CD4-positive, alpha-beta T cell treated with Interferon gamma for 1 hour (primary cell): ENCODE measurements at regions not wholly inside any gene's neighbourhood (a gene's known extent, or its start where the extent isn't known, plus 50 kb on each side); places are given as distances from the start of the nearest gene placed in this dataset.

Experiments used
- DNase-seq: peaks from one replicate; pipeline ENCODE4 v3.0.0-alpha.2; 2020

- no peak for DNase-seq
Observed at GRCh38 chr2:144211065-144211464, 308.9 kb downstream of the ZEB2 start.

- DNase-seq, result no peak
Observed at GRCh38 chr2:144210076-144210475, 309.8 kb downstream of the ZEB2 start.

GRCh38 chr2:144208924-144209323, 311.0 kb downstream of the ZEB2 start:
- no peak for DNase-seq

- no peak for DNase-seq
Observed at GRCh38 chr2:144206019-144206418, 313.9 kb downstream of the ZEB2 start.

- DNase-seq, result no peak
Observed at GRCh38 chr2:144201868-144202468, 318.0 kb downstream of the ZEB2 start.

- no peak for DNase-seq
Observed at GRCh38 chr2:144201126-144201525, 318.8 kb downstream of the ZEB2 start.

GRCh38 chr2:144198116-144198515, 321.8 kb downstream of the ZEB2 start:
- no peak for DNase-seq

- DNase-seq, result no peak
Observed at GRCh38 chr2:144194326-144195071, 325.4 kb downstream of the ZEB2 start.

GRCh38 chr2:144190908-144191605, 328.9 kb downstream of the ZEB2 start:
- no peak for DNase-seq

GRCh38 chr2:144183727-144184126, 336.2 kb downstream of the ZEB2 start:
- DNase-seq, result peak; percentile 72

GRCh38 chr2:144181001-144181400, 338.9 kb downstream of the ZEB2 start:
- DNase-seq, result no peak

- no peak for DNase-seq
Observed at GRCh38 chr2:144180131-144180530, 339.8 kb downstream of the ZEB2 start.

- DNase-seq, result no peak
Observed at GRCh38 chr2:144170179-144170578, 349.7 kb downstream of the ZEB2 start.

- DNase-seq, result no peak
Observed at GRCh38 chr2:144166743-144167142, 353.2 kb downstream of the ZEB2 start.

GRCh38 chr2:144165599-144166250, 354.2 kb downstream of the ZEB2 start:
- no peak for DNase-seq

GRCh38 chr2:144163592-144163991, 356.3 kb downstream of the ZEB2 start:
- no peak for DNase-seq

GRCh38 chr2:144162652-144163051, 357.3 kb downstream of the ZEB2 start:
- peak; percentile 17 for DNase-seq

GRCh38 chr2:144161061-144161460, 358.9 kb downstream of the ZEB2 start:
- no peak for DNase-seq

- no peak for DNase-seq
Observed at GRCh38 chr2:144159240-144159639, 360.7 kb downstream of the ZEB2 start.

GRCh38 chr2:144158096-144158495, 361.8 kb downstream of the ZEB2 start:
- no peak for DNase-seq

- no peak for DNase-seq
Observed at GRCh38 chr2:144156736-144157640, 362.9 kb downstream of the ZEB2 start.

GRCh38 chr2:144154205-144154604, 365.7 kb downstream of the ZEB2 start:
- DNase-seq, result no peak
